AG09309 (cell line): ENCODE measurements at regions not wholly inside any gene's neighbourhood (a gene's known extent, or its start where the extent isn't known, plus 50 kb on each side); places are given as distances from the start of the nearest gene placed in this dataset.

ENCODE experiments used
- DNase-seq: peaks from one replicate; pipeline ENCODE4 v3.0.0-alpha.2; 2010; ENCODE audit warnings: low read depth
- H3K4me3 ChIP-seq: 2 replicates; pipeline ENCODE4 v1.5.1; 2011; ENCODE audit warnings: mild to moderate bottlenecking, low read depth, low read length, moderate library complexity; ENCODE audit not compliant: control insufficient read depth
- TF ChIP-seq, protein P1 (sequence below): IDR thresholded peaks from 2 replicates; pipeline ENCODE4 v1.5.1; 2011; ENCODE audit warnings: mild to moderate bottlenecking, low read depth, low read length, inconsistent platforms; ENCODE audit not compliant: insufficient read depth, control insufficient read depth; ENCODE audit errors: missing control alignments

- TF ChIP-seq, protein P1, sequence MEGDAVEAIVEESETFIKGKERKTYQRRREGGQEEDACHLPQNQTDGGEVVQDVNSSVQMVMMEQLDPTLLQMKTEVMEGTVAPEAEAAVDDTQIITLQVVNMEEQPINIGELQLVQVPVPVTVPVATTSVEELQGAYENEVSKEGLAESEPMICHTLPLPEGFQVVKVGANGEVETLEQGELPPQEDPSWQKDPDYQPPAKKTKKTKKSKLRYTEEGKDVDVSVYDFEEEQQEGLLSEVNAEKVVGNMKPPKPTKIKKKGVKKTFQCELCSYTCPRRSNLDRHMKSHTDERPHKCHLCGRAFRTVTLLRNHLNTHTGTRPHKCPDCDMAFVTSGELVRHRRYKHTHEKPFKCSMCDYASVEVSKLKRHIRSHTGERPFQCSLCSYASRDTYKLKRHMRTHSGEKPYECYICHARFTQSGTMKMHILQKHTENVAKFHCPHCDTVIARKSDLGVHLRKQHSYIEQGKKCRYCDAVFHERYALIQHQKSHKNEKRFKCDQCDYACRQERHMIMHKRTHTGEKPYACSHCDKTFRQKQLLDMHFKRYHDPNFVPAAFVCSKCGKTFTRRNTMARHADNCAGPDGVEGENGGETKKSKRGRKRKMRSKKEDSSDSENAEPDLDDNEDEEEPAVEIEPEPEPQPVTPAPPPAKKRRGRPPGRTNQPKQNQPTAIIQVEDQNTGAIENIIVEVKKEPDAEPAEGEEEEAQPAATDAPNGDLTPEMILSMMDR, result no peak
- no peak overlapping the region for H3K4me3 ChIP-seq
- no peak for DNase-seq
These were observed 85.5 kb upstream of the ADO start for GRCh38 chr10:62719061-62719460.

DNA sequence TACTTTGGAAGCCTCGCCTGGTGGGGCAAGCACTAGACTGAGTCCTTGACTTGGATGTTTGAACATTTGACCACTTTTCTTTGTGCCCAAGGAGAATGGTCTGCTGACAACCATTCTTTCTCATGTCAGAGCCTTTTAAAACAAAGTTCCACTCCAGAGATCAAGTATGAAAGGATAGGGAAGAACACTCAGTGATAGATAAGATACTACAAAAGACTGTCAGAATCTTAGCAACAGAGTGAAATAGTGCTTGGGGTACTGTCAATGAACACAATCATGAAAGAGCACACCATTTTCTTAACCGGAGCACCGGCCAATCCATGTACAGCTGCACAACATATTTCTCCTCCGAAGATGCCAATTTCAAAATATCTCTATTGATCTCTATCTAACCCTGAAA is 82.8 kb upstream of the ADO start:
- TF ChIP-seq, protein P1, result no peak
- no peak overlapping the region for H3K4me3 ChIP-seq
- DNase-seq, result no peak

DNA sequence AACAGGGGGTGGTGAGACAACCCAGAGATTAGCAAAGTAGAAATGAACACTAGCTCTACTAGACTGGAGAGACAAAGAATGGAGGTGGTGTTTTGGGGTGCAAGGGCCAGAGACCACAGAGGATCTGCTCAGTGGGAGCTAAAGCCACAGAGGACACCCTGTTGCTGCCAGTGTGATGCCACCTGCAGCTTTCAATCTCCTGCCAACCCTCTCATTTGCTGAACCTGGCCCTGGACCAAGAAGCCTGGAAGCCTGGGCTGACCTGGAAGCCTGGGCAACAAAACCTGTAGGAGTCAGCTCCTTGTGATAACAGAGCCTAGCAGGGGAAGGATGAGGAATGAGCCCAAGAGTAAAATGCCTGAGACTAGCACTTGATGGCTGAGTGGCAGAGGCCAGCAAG is 81.1 kb upstream of the ADO start:
- H3K4me3 ChIP-seq, result no peak overlapping the region
- DNase-seq, result no peak
- TF ChIP-seq, protein P1, result no peak

- DNase-seq, result no peak
- no peak overlapping the region for H3K4me3 ChIP-seq
- TF ChIP-seq, protein P1, result no peak
These were observed 80.1 kb upstream of the ADO start for GRCh38 chr10:62724465-62724864.

GRCh38 chr10:62726142-62726541 is 78.4 kb upstream of the ADO start:
- DNase-seq, result no peak
- H3K4me3 ChIP-seq, result no peak overlapping the region
- TF ChIP-seq, protein P1, result no peak

DNA sequence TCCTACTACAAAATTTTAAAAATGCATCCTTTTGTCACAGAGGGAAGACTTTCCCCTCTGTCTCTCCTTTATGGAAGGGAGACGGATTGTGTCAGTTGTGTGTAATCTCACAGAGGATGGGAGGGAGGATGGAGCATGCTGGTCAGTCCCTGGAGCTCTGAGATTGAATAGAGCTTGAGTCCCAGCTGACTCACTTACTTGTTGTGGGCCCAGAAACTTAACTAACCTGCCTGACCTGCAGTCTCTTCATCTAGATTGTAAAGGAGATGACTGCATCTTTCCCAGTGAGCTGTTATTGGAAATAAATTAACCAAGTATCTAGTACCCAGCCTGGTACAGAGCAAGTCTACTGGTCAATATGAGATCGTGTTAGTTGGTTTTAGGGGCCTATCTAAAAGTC is 77.9 kb upstream of the ADO start:
- TF ChIP-seq, protein P1, result no peak
- DNase-seq, result no peak
- H3K4me3 ChIP-seq, result no peak overlapping the region

DNA sequence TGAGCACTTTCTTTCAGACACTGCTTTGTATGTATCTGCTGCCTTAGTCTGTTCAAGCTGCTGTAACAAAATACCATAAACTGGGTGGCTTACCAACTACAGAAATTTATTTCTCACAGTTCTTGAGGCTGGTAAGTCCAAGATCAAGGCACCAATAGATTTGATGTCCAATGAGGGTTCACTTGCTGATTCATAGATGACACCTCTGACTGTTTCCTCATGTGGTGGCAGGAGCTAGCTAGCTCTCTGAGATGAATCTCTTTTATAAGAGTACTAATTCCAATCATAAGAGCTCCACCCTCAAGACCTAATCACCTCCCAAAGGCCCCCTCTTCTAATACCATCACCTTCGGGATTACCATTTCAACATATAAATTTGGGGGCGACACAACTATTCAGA is 76.6 kb upstream of the ADO start:
- no peak for DNase-seq
- no peak overlapping the region for H3K4me3 ChIP-seq
- TF ChIP-seq, protein P1, result no peak
